D721Med (cell line): ENCODE measurements at regions not wholly inside any gene's neighbourhood (a gene's known extent, or its start where the extent isn't known, plus 50 kb on each side); places are given as distances from the start of the nearest gene placed in this dataset.

Source experiments
- DNase-seq: peaks from one replicate; pipeline ENCODE4 v3.0.0; 2011; ENCODE audit warnings: low spot score; ENCODE audit not compliant: insufficient read length
- FAIRE-seq: peaks from 2 replicates; lab custom pipeline; 2011; peaks lifted over from hg19 to GRCh38; lab: Jason Lieb, UNC
- TF ChIP-seq, protein P1 (sequence below): IDR thresholded peaks from 2 replicates; pipeline ENCODE4 v1.5.1; 2012; ENCODE audit warnings: mild to moderate bottlenecking, control low read depth; ENCODE audit not compliant: insufficient read depth; ENCODE audit errors: missing control alignments

DNA sequence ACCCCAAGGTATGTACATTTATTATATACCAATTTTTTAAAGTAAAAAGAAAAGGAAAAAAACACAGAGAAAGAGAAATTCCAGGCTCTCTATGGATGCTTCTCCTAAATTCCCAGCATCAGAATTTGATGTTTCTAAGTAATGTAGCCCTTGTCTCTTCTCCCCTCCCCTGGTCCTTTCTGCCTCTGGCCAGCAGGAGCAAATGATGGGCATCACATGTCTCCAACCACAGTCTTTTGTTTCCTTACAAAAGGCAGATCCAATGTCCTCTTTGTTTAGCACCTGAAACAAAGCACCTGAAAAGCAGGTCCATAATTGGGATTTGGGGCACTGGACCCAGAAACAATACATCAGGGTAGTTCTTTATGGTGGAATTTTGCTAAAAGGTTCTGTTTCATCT lies 50.4 kb upstream of the APC start:
- FAIRE-seq: no peak
- TF ChIP-seq, protein P1, sequence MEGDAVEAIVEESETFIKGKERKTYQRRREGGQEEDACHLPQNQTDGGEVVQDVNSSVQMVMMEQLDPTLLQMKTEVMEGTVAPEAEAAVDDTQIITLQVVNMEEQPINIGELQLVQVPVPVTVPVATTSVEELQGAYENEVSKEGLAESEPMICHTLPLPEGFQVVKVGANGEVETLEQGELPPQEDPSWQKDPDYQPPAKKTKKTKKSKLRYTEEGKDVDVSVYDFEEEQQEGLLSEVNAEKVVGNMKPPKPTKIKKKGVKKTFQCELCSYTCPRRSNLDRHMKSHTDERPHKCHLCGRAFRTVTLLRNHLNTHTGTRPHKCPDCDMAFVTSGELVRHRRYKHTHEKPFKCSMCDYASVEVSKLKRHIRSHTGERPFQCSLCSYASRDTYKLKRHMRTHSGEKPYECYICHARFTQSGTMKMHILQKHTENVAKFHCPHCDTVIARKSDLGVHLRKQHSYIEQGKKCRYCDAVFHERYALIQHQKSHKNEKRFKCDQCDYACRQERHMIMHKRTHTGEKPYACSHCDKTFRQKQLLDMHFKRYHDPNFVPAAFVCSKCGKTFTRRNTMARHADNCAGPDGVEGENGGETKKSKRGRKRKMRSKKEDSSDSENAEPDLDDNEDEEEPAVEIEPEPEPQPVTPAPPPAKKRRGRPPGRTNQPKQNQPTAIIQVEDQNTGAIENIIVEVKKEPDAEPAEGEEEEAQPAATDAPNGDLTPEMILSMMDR: no peak

More for the DNA sequence above, 50.4 kb upstream of the APC start:
- DNase-seq: no peak
